Fibroblast of lung (primary cell): ENCODE measurements at regions not wholly inside any gene's neighbourhood (a gene's known extent, or its start where the extent isn't known, plus 50 kb on each side); places are given as distances from the start of the nearest gene placed in this dataset.

Source experiments
- EZH2 ChIP-seq: IDR thresholded peaks from 2 replicates; pipeline ENCODE4 v1.5.1; 2012; ENCODE audit warnings: low read length, control low read depth, mild to moderate bottlenecking; ENCODE audit errors: missing control alignments
- TF ChIP-seq, protein P1 (sequence below), 2 donors: IDR thresholded peaks in 1 of 2; conservative IDR thresholded peaks in 1 of 2; 1 replicate in 1 of 2; 2 replicates in 1 of 2; pipeline ENCODE4 v1.5.1; 2011 to 2012; ENCODE audit warnings: low read length in 2 of 2, control low read depth in 1 of 2, inconsistent platforms in 1 of 2, low read depth in 1 of 2, mild to moderate bottlenecking in 1 of 2

DNA sequence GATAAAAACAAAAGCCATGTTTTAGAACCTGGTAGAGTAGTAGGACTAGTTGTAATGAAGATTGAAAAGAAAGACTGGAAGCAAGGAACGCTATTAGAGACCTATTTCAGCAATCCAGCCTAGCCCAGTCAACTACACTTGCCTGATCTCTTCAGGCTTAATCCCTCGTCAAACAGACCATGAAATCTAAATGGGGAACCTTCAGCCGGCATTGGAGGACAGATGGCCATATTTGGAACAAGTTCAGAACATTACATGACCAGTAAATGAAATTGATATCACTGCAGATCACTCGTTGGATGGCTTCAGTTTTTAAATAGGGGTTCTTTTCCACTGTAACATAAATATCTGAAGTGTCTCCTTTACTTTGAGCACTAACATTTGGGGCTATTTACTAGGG, 84.8 kb upstream of the WDR44 start:
- TF ChIP-seq, protein P1, sequence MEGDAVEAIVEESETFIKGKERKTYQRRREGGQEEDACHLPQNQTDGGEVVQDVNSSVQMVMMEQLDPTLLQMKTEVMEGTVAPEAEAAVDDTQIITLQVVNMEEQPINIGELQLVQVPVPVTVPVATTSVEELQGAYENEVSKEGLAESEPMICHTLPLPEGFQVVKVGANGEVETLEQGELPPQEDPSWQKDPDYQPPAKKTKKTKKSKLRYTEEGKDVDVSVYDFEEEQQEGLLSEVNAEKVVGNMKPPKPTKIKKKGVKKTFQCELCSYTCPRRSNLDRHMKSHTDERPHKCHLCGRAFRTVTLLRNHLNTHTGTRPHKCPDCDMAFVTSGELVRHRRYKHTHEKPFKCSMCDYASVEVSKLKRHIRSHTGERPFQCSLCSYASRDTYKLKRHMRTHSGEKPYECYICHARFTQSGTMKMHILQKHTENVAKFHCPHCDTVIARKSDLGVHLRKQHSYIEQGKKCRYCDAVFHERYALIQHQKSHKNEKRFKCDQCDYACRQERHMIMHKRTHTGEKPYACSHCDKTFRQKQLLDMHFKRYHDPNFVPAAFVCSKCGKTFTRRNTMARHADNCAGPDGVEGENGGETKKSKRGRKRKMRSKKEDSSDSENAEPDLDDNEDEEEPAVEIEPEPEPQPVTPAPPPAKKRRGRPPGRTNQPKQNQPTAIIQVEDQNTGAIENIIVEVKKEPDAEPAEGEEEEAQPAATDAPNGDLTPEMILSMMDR (conservative IDR thresholded peaks at IDR 0.05 in 1 of 2, IDR thresholded peaks at IDR 0.05 in 1 of 2; ENCODE audit: low read depth in 1 of 2, low read length in 2 of 2), result no peak
- no peak for TF ChIP-seq EZH2
